ENCODE measurements at regions not wholly inside any gene's neighbourhood (a gene's known extent, or its start where the extent isn't known, plus 50 kb on each side); places are given as distances from the start of the nearest gene placed in this dataset.
"Not testable (repeated sequence)": the region's sequence is repeated elsewhere in the genome, so short reads cannot be mapped to it uniquely, and the experiment has no call there.

GRCh38 chr10:29379208-29379607 lies 90.3 kb downstream of the LYZL1 start:
- no peak overlapping the region for H3K4me3 ChIP-seq (ENCODE audit: low read length)
- no peak overlapping the region for H2AFZ ChIP-seq (ENCODE audit: low read depth, low read length)
- H3K79me2 ChIP-seq (ENCODE audit: low read length), result no peaks in the 10 kb centered on the region
- peaks cover 5% of the 10 kb centered on the region; the same call in 1 of the 2 replicates for H3K4me1 ChIP-seq (ENCODE audit: low read length)
- TF ChIP-seq CTCF (IDR thresholded peaks at IDR 0.05; ENCODE audit: low read depth, low read length), result no peak
- TF ChIP-seq EZH2phosphoT487 (IDR thresholded peaks at IDR 0.05; ENCODE audit: low read depth), result no peak
- H3K36me3 ChIP-seq (replicated peaks; ENCODE audit: low read depth, low read length), result no peaks in the 10 kb centered on the region
- H3K27ac ChIP-seq (ENCODE audit: low read length), result no peak overlapping the region
- no peak overlapping the region for H3K4me2 ChIP-seq (ENCODE audit: low read length)
- no peaks in the 10 kb centered on the region for H4K20me1 ChIP-seq (ENCODE audit: insufficient read depth, low read length)
- H3K27me3 ChIP-seq (ENCODE audit: low read depth, low read length), result no peaks in the 10 kb centered on the region
- H3K9ac ChIP-seq (ENCODE audit: low read length), result no peak overlapping the region
- no peaks in the 10 kb centered on the region for H3K9me3 ChIP-seq (ENCODE audit: insufficient read depth, low read length)

- H4K20me1 ChIP-seq (ENCODE audit: insufficient read depth, low read length); H3K9me3 ChIP-seq (ENCODE audit: insufficient read depth, low read length); H3K4me3 ChIP-seq (ENCODE audit: low read length); H3K4me2 ChIP-seq (ENCODE audit: low read length); H3K9ac ChIP-seq (ENCODE audit: low read length); H3K79me2 ChIP-seq (ENCODE audit: low read length); H2AFZ ChIP-seq (ENCODE audit: low read depth, low read length); H3K27ac ChIP-seq (ENCODE audit: low read length); H3K27me3 ChIP-seq (ENCODE audit: low read depth, low read length); H3K36me3 ChIP-seq (replicated peaks; ENCODE audit: low read depth, low read length): not testable (repeated sequence)
- H3K4me1 ChIP-seq (ENCODE audit: low read length), result peaks cover 12% of the 10 kb centered on the region
These were observed 91.1 kb downstream of the LYZL1 start for GRCh38 chr10:29379777-29380598.

- H3K4me2 ChIP-seq (ENCODE audit: low read length); H2AFZ ChIP-seq (ENCODE audit: low read depth, low read length); H3K9me3 ChIP-seq (ENCODE audit: insufficient read depth, low read length); H3K9ac ChIP-seq (ENCODE audit: low read length); H3K27ac ChIP-seq (ENCODE audit: low read length); H3K79me2 ChIP-seq (ENCODE audit: low read length); H3K36me3 ChIP-seq (replicated peaks; ENCODE audit: low read depth, low read length); H3K4me3 ChIP-seq (ENCODE audit: low read length); H4K20me1 ChIP-seq (ENCODE audit: insufficient read depth, low read length); H3K27me3 ChIP-seq (ENCODE audit: low read depth, low read length): not testable (repeated sequence)
- H3K4me1 ChIP-seq (ENCODE audit: low read length), result peaks cover 13% of the 10 kb centered on the region
These were observed 92.0 kb downstream of the LYZL1 start for GRCh38 chr10:29380599-29381511.

- Histone ChIP-seq H3K4me3 (ENCODE audit: low read length) (no peak overlapping the region), H2AFZ (ENCODE audit: low read depth, low read length) (peak overlapping the region; percentile 77; the same call in 1 of the 2 replicates), H3K27me3 (ENCODE audit: low read depth, low read length) (peaks cover 6% of the 10 kb centered on the region; the same call in 1 of the 2 replicates), H3K4me2 (ENCODE audit: low read length) (peak overlapping the region; percentile 58), H4K20me1 (ENCODE audit: insufficient read depth, low read length) (no peaks in the 10 kb centered on the region), H3K4me1 (ENCODE audit: low read length) (peaks cover 15% of the 10 kb centered on the region), H3K36me3 (replicated peaks; ENCODE audit: low read depth, low read length) (no peaks in the 10 kb centered on the region), H3K9me3 (ENCODE audit: insufficient read depth, low read length) (no peaks in the 10 kb centered on the region), H3K9ac (ENCODE audit: low read length) (no peak overlapping the region), H3K79me2 (ENCODE audit: low read length) (no peaks in the 10 kb centered on the region), H3K27ac (ENCODE audit: low read length) (no peak overlapping the region)
- TF ChIP-seq EZH2phosphoT487 (IDR thresholded peaks at IDR 0.05; ENCODE audit: low read depth) (no peak), CTCF (IDR thresholded peaks at IDR 0.05; ENCODE audit: low read depth, low read length) (peak; percentile 51)
These were observed 97.6 kb downstream of the LYZL1 start for GRCh38 chr10:29386342-29386999.

All from OCI-LY3 (cell line).